GM19455 (cell line): ENCODE measurements at regions not wholly inside any gene's neighbourhood (a gene's known extent, or its start where the extent isn't known, plus 50 kb on each side); places are given as distances from the start of the nearest gene placed in this dataset.

Experiments used
- ATAC-seq: cut with Tn5 transposase; IDR thresholded peaks from one replicate; pipeline ENCODE4 v1.9.1; 2021; ENCODE audit not compliant: unreplicated experiment

DNA sequence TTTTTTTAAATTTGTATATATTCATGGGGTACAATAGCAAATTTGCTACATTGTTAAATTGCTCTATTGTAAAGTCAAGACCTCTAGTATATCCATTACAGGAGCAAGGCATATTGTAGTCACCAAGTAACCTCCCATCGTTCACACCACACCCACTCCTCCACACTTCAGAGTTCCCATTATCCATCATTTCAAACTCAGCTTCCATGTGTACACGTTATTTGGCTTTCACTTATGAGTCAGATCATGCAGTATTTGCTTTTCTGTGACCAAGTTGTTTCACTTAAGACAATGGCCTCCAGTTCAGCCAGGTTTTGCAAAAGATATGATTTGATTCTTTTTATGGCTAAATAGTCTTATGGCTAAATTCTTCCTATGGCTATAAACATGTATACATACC, 2614.2 kb downstream of the PCDH7 start:
- no peak for ATAC-seq

GRCh38 chr4:33339762-33340161, 2619.6 kb downstream of the PCDH7 start:
- ATAC-seq = no peak

- no peak for ATAC-seq
These were observed 2620.0 kb downstream of the PCDH7 start for GRCh38 chr4:33340168-33340567.

DNA sequence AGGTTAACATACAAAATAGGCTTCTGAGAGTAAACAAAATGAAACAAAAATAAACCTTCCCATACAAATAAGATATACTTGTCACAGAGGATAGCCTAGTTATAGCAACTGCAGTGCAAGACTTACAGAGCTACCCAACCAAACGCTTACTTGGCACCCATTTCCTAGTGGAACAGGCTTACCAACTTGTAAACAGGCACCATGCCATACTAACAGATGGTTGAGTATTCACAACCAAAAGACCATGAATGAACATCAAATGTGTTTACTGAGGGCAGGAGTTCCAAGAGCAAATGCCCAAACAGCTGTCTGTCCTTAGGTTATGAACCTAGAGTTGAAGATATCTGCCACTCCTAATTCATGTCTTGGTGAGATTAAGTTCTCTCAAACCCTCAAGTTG, 2629.2 kb downstream of the PCDH7 start:
- no peak for ATAC-seq

DNA sequence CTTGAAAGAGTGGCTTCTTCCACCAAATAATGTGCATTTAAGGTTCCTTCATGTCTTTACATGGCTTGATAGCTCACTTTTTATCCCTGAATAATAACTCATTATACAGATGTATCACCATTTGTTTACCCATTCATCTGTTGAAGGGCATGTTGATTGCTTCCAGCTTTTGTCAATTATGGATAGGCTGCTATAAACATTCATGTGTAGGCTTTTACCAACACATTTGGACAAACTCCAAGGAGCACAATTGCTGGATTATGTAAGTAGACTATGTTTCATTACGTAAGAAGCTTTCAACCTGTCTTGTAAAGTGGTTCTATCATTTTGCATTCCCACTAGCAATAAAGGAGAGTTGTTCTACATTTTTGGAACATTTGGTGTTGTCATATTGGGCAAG, 2637.0 kb downstream of the PCDH7 start:
- ATAC-seq = no peak

GRCh38 chr4:33369446-33369845, 2649.3 kb downstream of the PCDH7 start:
- ATAC-seq = no peak

GRCh38 chr4:33381816-33382215, 2661.6 kb downstream of the PCDH7 start:
- ATAC-seq = no peak

DNA sequence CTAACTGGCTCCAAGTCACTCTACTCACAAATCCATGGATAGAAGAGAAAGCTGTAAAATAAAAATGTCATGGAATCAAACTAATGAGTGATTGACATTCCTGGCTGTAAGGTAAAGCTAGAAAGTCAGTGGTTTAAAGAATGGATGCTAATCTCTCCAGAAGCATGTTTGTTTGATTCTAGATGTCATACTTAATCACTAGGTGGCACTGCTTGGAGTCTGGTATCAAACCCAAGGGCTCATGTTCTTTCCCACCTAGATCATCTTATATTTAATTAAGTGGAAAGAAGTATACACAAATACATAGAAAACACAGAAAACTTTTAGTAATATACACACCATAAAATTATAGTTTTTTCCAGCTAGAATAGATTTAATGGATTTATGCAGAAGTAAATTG, 2666.6 kb downstream of the PCDH7 start:
- ATAC-seq = no peak

DNA sequence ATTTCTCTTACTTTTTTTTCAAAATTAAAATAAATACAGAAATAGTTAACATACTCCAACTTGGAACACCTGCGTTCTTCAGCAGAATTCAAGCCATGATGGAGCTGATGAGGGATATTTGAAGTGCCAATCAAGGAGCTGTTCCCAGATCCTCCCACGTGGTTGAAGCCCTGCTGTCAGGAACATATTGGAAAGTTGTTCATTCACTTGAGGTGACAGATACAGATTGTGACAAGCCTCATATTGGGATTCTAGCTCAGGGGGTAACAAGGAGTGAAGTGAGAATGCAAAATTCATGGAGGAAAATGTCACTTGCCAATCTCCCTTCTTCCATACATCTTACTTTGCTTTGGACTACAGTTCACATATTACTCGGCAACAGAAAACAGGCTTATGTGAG, 2670.8 kb downstream of the PCDH7 start:
- ATAC-seq = no peak

GRCh38 chr4:33395731-33396485, 2675.7 kb downstream of the PCDH7 start:
- ATAC-seq = no peak

DNA sequence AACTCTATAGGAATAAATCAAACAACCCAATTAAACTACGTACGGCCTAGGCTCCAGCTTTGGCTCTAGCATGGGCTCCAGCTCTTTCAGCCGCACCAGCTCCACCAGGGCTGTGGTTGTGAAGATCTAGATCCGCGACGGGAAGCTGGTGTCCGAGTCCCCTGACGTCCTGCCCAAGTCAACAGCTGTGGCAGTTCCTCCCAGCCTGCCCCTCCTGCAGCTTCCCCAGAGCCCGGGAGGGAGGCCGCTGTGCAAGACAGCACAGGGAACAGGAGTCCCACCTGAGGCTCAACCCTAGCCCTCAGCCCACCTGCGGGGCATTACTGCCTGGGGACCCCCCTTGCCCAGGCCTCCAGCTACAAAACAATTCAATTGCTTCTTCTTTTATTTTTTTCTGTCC, 2680.3 kb downstream of the PCDH7 start:
- ATAC-seq = no peak

DNA sequence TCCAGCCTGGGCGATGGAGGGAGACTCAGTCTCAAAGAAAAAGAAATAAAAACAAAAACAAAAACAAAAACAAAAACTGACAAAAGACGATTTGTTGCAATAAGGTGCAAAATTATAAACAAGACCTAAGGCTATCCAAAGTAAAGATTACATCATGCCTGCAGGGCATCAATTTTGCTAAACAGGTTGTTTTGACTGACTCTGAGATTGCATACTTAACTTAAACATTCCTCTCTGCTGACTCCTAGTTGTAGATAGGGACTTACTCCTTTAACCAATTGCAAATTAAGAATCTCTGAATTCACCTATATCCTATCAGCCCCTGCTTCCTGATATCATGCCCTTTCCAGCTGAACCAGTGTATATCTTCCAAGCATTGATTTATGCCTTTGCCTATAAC, 2687.3 kb downstream of the PCDH7 start:
- ATAC-seq = no peak

- no peak for ATAC-seq
These were observed 2691.0 kb downstream of the PCDH7 start for GRCh38 chr4:33411182-33411581.

DNA sequence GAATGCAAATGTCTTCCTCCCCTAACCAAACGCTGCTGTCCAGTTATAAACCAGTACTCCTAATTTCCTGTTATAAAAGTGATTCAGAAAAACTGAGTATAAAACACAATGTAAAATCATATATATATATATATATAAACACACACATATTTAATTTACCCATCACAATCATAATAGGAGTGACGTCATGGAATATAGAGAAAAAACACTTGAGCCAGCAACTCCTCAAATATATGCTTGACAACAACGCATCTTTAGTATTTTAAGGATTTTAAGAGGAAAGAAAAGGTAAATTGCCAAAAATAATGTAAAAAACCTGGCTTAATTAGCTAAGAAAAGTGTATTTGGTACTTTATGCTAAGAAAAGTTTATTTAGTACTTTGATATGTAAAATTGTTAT, 2701.7 kb downstream of the PCDH7 start:
- no peak for ATAC-seq

DNA sequence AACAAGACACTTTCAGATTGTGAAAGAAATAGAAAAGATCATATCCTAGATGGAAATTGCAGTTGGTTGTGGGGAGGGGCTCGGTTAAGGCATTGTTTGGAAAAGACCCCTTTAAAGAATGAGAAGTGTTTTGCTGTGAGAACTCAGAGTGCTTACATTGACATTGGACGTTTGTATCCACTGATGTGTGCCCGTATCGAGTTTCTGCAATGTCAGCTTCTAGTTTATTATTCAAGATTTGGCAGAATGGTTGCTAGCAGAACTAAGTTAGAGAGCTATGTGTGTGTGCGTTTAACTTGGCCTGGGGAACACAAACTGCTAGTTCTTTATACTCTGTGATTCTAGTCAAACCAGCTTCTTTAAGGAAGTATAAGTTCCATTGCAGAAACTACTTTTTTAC, 2702.5 kb downstream of the PCDH7 start:
- no peak for ATAC-seq

DNA sequence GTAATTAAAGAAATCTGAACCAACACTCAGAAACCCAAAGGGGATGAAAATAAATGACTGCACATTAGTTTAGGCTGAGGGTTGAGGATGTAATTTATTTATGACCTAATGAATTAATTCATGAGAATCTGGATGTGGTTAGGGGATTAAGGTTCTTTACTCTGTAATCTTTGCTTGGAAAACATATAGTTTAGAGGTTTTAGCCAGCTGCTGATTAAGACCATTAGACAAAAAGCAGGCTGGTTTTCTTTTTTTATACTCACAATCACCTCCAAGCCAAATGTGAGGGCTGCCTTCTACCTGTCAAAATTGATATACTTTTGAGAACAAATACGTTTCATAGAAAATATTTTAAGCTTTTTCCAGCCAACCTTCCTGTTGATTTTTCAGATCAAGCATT, 2705.8 kb downstream of the PCDH7 start:
- ATAC-seq = no peak

DNA sequence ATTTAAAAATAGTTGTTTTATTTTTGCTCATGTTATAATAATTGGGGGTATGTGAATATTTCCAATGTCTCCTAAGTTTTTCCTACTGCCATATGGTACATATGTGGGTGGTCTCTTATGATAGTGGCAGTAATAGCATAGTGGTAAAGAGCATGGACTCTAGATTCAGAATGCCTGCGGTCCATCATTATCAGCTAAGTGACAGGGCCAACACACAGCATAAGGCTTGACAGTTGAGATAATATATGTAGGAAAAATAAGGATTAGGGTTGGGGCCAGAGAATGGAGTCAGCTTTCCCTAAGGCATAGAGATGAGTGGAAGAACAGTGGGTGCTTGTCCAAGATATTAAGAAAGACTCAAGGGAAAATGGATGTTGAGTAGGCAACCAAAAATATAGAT, 2707.5 kb downstream of the PCDH7 start:
- ATAC-seq = no peak

GRCh38 chr4:33429971-33430370, 2709.8 kb downstream of the PCDH7 start:
- no peak for ATAC-seq

DNA sequence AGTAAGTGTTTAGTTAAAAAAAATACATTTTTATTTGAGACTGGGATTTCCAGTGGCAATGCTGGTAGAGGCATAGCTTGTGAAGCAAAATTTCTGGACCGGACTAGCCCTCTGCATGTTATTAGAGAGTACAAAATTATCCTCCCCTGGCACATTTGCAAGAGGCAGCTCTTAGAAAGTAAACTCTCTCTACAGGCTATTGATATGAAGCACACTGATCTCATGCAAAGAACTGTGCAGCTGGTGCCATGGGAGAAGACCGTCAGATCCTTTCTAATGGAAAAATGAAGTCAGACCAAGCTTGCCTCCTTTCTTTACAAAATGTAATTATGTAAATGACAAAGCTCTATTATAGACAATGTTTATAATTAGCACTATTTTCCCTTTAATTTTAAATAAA, 2717.2 kb downstream of the PCDH7 start:
- ATAC-seq = no peak

- ATAC-seq = no peak
These were observed 2726.8 kb downstream of the PCDH7 start for GRCh38 chr4:33446953-33447352.

GRCh38 chr4:33448948-33449347, 2728.8 kb downstream of the PCDH7 start:
- no peak for ATAC-seq

DNA sequence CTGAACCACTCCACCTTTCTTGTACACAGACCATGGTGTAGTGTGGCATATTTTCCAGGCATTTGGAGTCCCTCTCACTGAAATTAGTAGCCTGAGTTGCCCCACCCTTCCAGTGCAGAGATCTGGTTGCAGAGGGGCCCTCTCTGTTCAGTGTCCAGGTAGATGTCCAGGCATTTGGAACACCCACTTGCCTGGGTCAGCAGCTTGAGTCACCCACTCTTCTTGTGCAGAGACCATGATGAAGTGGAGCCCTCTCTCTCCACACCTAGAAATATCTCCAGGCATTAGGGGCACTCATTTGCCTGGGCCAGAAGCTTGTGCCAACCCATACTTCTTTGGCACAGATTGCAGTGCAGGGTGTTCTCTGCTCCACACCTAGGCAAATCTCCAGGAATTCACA, 2733.3 kb downstream of the PCDH7 start:
- no peak for ATAC-seq

DNA sequence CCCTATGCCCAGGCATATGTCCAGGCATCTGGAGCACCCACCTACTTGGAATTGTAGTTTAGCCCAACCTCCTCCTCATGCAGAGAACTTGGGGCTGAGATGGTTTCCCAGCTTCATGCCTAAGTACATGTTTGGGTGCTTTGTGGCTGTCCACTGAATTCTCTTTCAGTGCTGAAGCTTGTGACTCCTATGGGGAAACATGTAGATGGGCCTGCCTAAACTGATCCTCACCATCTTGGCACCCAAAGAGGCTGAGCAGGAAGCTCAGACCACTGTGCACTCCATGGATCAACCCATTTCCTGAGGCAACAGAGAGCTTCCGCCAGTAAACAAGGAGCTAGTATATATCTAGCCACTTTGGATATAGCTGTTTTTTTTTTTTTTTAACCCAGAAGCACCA, 2733.7 kb downstream of the PCDH7 start:
- no peak for ATAC-seq
